DND-41 (cell line): ENCODE measurements at regions not wholly inside any gene's neighbourhood (a gene's known extent, or its start where the extent isn't known, plus 50 kb on each side); places are given as distances from the start of the nearest gene placed in this dataset.

ENCODE experiments used
- EZH2 ChIP-seq: IDR thresholded peaks from 3 replicates; pipeline ENCODE4 v1.6.1; 2012; ENCODE audit warnings: borderline replicate concordance, low read depth, mild to moderate bottlenecking, moderate library complexity, low read length, inconsistent platforms; ENCODE audit not compliant: severe bottlenecking
- TF ChIP-seq, protein P1 (sequence below): IDR thresholded peaks from 2 replicates; pipeline ENCODE4 v1.5.1; 2012; ENCODE audit warnings: borderline replicate concordance, low read length, moderate library complexity, mild to moderate bottlenecking; ENCODE audit not compliant: poor library complexity, severe bottlenecking; ENCODE audit errors: extremely low read depth

GRCh38 chr13:28574617-28575142, 79.8 kb upstream of the FLT1 start:
- TF ChIP-seq, protein P1, sequence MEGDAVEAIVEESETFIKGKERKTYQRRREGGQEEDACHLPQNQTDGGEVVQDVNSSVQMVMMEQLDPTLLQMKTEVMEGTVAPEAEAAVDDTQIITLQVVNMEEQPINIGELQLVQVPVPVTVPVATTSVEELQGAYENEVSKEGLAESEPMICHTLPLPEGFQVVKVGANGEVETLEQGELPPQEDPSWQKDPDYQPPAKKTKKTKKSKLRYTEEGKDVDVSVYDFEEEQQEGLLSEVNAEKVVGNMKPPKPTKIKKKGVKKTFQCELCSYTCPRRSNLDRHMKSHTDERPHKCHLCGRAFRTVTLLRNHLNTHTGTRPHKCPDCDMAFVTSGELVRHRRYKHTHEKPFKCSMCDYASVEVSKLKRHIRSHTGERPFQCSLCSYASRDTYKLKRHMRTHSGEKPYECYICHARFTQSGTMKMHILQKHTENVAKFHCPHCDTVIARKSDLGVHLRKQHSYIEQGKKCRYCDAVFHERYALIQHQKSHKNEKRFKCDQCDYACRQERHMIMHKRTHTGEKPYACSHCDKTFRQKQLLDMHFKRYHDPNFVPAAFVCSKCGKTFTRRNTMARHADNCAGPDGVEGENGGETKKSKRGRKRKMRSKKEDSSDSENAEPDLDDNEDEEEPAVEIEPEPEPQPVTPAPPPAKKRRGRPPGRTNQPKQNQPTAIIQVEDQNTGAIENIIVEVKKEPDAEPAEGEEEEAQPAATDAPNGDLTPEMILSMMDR = no peak
- no peak for TF ChIP-seq EZH2
